GM12878 (cell line): ENCODE measurements at regions not wholly inside any gene's neighbourhood (a gene's known extent, or its start where the extent isn't known, plus 50 kb on each side); places are given as distances from the start of the nearest gene placed in this dataset.

Experiments used
- EZH2 ChIP-seq: IDR thresholded peaks from 2 replicates; pipeline ENCODE4 v1.6.1; 2012; ENCODE audit warnings: low read depth, mild to moderate bottlenecking, control low read depth, inconsistent platforms, low read length, borderline replicate concordance; ENCODE audit not compliant: control insufficient read depth
- JUND ChIP-seq: IDR thresholded peaks from 2 replicates; pipeline ENCODE4 v1.6.1; 2012; ENCODE audit warnings: low read depth, mild to moderate bottlenecking, low read length, improper control_type of control experiment, moderate library complexity
- REST ChIP-seq: IDR thresholded peaks from 2 replicates; pipeline ENCODE4 v1.6.1; 2012; ENCODE audit warnings: mild to moderate bottlenecking, low read depth, low read length
- ZNF24 ChIP-seq: fragments of 450-650 bp; IDR thresholded peaks from 2 replicates; pipeline ENCODE4 v1.6.1; 2017; ENCODE audit warnings: antibody characterized with exemption, mild to moderate bottlenecking
- ZNF687 ChIP-seq: fragments of 450-650 bp; IDR thresholded peaks from 2 replicates; pipeline ENCODE4 v1.6.1; 2017; ENCODE audit warnings: mild to moderate bottlenecking, moderate library complexity
- TF ChIP-seq, protein P1 (sequence below), 3 experiments: IDR thresholded peaks in 2 of 3; conservative IDR thresholded peaks in 1 of 3; 2 replicates each; pipeline ENCODE4 v1.5.1; 2011; ENCODE audit warnings: low read depth in 3 of 3, low read length in 3 of 3, mild to moderate bottlenecking in 3 of 3, control low read depth in 2 of 3, moderate library complexity in 2 of 3, inconsistent platforms in 1 of 3, mixed read lengths in 1 of 3; ENCODE audit not compliant: control insufficient read depth in 2 of 3, insufficient read depth in 1 of 3; ENCODE audit errors: extremely low read depth in 1 of 3

- TF ChIP-seq ZNF687: no peak
- no peak for TF ChIP-seq EZH2
- TF ChIP-seq, protein P1, sequence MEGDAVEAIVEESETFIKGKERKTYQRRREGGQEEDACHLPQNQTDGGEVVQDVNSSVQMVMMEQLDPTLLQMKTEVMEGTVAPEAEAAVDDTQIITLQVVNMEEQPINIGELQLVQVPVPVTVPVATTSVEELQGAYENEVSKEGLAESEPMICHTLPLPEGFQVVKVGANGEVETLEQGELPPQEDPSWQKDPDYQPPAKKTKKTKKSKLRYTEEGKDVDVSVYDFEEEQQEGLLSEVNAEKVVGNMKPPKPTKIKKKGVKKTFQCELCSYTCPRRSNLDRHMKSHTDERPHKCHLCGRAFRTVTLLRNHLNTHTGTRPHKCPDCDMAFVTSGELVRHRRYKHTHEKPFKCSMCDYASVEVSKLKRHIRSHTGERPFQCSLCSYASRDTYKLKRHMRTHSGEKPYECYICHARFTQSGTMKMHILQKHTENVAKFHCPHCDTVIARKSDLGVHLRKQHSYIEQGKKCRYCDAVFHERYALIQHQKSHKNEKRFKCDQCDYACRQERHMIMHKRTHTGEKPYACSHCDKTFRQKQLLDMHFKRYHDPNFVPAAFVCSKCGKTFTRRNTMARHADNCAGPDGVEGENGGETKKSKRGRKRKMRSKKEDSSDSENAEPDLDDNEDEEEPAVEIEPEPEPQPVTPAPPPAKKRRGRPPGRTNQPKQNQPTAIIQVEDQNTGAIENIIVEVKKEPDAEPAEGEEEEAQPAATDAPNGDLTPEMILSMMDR (IDR thresholded peaks at IDR 0.05 in 2 of 3, conservative IDR thresholded peaks at IDR 0.05 in 1 of 3; ENCODE audit: control insufficient read depth in 2 of 3, extremely low read depth in 1 of 3, insufficient read depth in 1 of 3, low read depth in 3 of 3, low read length in 3 of 3): no peak
- no peak for TF ChIP-seq ZNF24
- TF ChIP-seq REST: no peak
- no peak for TF ChIP-seq JUND
Measured at GRCh38 chr1:182205351-182206022, 144.0 kb upstream of the ZNF648 start.
